ENCODE measurements at regions not wholly inside any gene's neighbourhood (a gene's known extent, or its start where the extent isn't known, plus 50 kb on each side); places are given as distances from the start of the nearest gene placed in this dataset.

- TF ChIP-seq, protein P1, sequence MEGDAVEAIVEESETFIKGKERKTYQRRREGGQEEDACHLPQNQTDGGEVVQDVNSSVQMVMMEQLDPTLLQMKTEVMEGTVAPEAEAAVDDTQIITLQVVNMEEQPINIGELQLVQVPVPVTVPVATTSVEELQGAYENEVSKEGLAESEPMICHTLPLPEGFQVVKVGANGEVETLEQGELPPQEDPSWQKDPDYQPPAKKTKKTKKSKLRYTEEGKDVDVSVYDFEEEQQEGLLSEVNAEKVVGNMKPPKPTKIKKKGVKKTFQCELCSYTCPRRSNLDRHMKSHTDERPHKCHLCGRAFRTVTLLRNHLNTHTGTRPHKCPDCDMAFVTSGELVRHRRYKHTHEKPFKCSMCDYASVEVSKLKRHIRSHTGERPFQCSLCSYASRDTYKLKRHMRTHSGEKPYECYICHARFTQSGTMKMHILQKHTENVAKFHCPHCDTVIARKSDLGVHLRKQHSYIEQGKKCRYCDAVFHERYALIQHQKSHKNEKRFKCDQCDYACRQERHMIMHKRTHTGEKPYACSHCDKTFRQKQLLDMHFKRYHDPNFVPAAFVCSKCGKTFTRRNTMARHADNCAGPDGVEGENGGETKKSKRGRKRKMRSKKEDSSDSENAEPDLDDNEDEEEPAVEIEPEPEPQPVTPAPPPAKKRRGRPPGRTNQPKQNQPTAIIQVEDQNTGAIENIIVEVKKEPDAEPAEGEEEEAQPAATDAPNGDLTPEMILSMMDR (IDR thresholded peaks at IDR 0.05; ENCODE audit: low read depth, low read length, poor library complexity, severe bottlenecking), result no peak
- TF ChIP-seq EZH2phosphoT487 (IDR thresholded peaks at IDR 0.05; ENCODE audit: borderline replicate concordance, low read length), result no peak
Measured at GRCh38 chr3:159843840-159844730, 144.6 kb upstream of the IL12A start.

Data from DOHH2 (cell line).